CD4-positive, CD25-positive, alpha-beta regulatory T cell (primary cell): ENCODE measurements at regions not wholly inside any gene's neighbourhood (a gene's known extent, or its start where the extent isn't known, plus 50 kb on each side); places are given as distances from the start of the nearest gene placed in this dataset.
"Not testable (repeated sequence)": the region's sequence is repeated elsewhere in the genome, so short reads cannot be mapped to it uniquely, and the experiment has no call there.

ENCODE experiments used
- ATAC-seq, 2 donors: fragments of 150-1000 bp; cut with Tn5 transposase; one replicate each; pipeline ENCODE4 v1.10.0; 2021; ENCODE audit warnings: low read depth in 2 of 2, moderate number of reproducible peaks in 2 of 2, moderate library complexity in 1 of 2
- DNase-seq, 3 donors: peaks; one replicate each; pipeline versions ENCODE4 v3.0.0 to v3.0.0-alpha.2; 2012 to 2022; ENCODE audit warnings: mixed read lengths in 1 of 3
- H3K27ac ChIP-seq: one replicate; pipeline ENCODE4 v1.7.0; 2013; ENCODE audit warnings: mild to moderate bottlenecking, low read length; ENCODE audit not compliant: insufficient read depth, poor library complexity, severe bottlenecking
- H3K27me3 ChIP-seq: one replicate; pipeline ENCODE4 v1.7.0; 2013; ENCODE audit warnings: low read length; ENCODE audit not compliant: control insufficient read depth, insufficient read depth
- H3K36me3 ChIP-seq: one replicate; pipeline ENCODE4 v1.7.0; 2013; ENCODE audit warnings: mild to moderate bottlenecking, low read length, moderate library complexity; ENCODE audit not compliant: control insufficient read depth, insufficient read depth
- H3K4me1 ChIP-seq: 2 replicates; pipeline ENCODE4 v1.7.0; 2013; ENCODE audit warnings: mild to moderate bottlenecking, low read length; ENCODE audit not compliant: insufficient read depth, control insufficient read depth, poor library complexity, severe bottlenecking
- H3K4me3 ChIP-seq: one replicate; pipeline ENCODE4 v1.7.0; 2013; ENCODE audit warnings: low read depth, mild to moderate bottlenecking, low read length, moderate library complexity
- H3K9me3 ChIP-seq, 2 experiments: 1 replicate in 1 of 2; 2 replicates in 1 of 2; pipeline ENCODE4 v1.7.0; 2013; ENCODE audit warnings: low read length in 2 of 2, mild to moderate bottlenecking in 1 of 2, moderate library complexity in 1 of 2; ENCODE audit not compliant: control insufficient read depth in 2 of 2
- H3K27ac Mint-ChIP-seq, 3 donors: one replicate each; pipeline ENCODE4 v1.8.0; 2020 to 2022; ENCODE audit warnings: mild to moderate bottlenecking in 3 of 3, mixed read lengths in 3 of 3, moderate library complexity in 2 of 3
- H3K27me3 Mint-ChIP-seq: one replicate; pipeline ENCODE4 v1.8.0; 2022; ENCODE audit warnings: mild to moderate bottlenecking, mixed read lengths
- H3K36me3 Mint-ChIP-seq: one replicate; pipeline ENCODE4 v1.8.0; 2020; ENCODE audit warnings: mixed read lengths
- H3K4me1 Mint-ChIP-seq, 4 donors: one replicate each; pipeline ENCODE4 v1.8.0; 2020 to 2022; ENCODE audit warnings: mixed read lengths in 4 of 4, mild to moderate bottlenecking in 1 of 4
- H3K4me3 Mint-ChIP-seq, 4 donors: one replicate each; pipeline ENCODE4 v1.8.0; 2020 to 2022; ENCODE audit warnings: mild to moderate bottlenecking in 4 of 4, mixed read lengths in 4 of 4, moderate library complexity in 3 of 4
- H3K9me3 Mint-ChIP-seq, 7 donors: one replicate each; pipeline ENCODE4 v1.8.0; 2020 to 2022; ENCODE audit warnings: mixed read lengths in 7 of 7, mild to moderate bottlenecking in 3 of 7, moderate library complexity in 2 of 7

DNA sequence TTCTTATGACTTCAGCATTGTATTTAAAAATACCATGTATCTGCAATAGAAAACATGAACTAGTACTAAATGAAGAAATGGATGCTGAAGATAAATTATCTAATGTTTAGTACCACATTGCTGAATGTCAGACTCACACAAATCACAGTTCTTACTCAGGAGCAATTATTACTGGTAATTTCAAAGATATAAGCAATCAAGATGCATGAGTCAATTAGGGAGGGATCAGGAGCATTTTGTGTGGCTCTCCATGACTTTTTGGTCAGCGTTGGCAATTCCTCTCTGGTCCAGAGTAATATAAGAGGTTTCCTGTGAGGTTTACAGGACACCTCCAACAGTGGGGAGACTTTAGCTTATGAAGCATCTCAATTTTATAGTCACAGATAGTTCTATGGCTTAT lies 167.0 kb upstream of the PCDH7 start:
- Histone ChIP-seq H3K36me3 (no peaks in the 10 kb centered on the region), H3K27me3 (no peaks in the 10 kb centered on the region), H3K9me3 (peaks cover 0 to 3% of the 10 kb centered on the region in 2 experiments), H3K27ac (no peak overlapping the region), H3K4me3 (no peak overlapping the region), H3K4me1 (no peaks in the 10 kb centered on the region)
- H3K36me3 Mint-ChIP-seq: no peaks in the 10 kb centered on the region
- no peaks in the 10 kb centered on the region for H3K27me3 Mint-ChIP-seq
- no peak overlapping the region for H3K4me3 Mint-ChIP-seq
- ATAC-seq (no peak), DNase-seq (no peak)
- no peak overlapping the region for H3K27ac Mint-ChIP-seq
- H3K4me1 Mint-ChIP-seq: no peaks in the 10 kb centered on the region
- peaks cover 0 to 24% (median 6%) of the 10 kb centered on the region in 7 donors for H3K9me3 Mint-ChIP-seq

DNA sequence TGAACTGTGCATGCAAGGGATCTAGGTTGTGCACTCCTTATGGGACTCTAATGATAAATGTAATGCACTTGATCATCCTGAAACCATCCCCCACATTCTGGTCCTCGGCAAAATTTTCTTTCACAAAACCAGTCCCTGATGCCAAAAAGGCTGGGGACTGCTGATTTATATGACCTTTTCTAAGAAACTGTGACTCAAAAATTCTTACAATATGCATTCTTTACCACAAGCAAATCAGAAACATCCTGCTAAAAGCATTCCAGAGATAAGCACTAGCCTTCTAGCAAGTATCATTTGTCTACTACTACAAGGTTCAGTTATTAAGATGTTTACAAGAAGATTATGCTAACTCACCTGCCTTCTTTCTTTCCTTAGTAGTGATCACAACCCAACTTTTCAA lies 166.5 kb upstream of the PCDH7 start:
- no peaks in the 10 kb centered on the region for H3K36me3 Mint-ChIP-seq
- no peak overlapping the region for H3K4me3 Mint-ChIP-seq
- Histone ChIP-seq H3K27me3 (no peaks in the 10 kb centered on the region), H3K9me3 (peaks cover 0 to 3% of the 10 kb centered on the region in 2 experiments), H3K4me1 (no peaks in the 10 kb centered on the region), H3K36me3 (no peaks in the 10 kb centered on the region), H3K4me3 (no peak overlapping the region), H3K27ac (no peak overlapping the region)
- no peaks in the 10 kb centered on the region for H3K4me1 Mint-ChIP-seq
- ATAC-seq (no peak), DNase-seq (no peak)
- peaks cover 0 to 24% (median 6%) of the 10 kb centered on the region in 7 donors for H3K9me3 Mint-ChIP-seq
- H3K27ac Mint-ChIP-seq: no peak overlapping the region
- H3K27me3 Mint-ChIP-seq: no peaks in the 10 kb centered on the region

DNA sequence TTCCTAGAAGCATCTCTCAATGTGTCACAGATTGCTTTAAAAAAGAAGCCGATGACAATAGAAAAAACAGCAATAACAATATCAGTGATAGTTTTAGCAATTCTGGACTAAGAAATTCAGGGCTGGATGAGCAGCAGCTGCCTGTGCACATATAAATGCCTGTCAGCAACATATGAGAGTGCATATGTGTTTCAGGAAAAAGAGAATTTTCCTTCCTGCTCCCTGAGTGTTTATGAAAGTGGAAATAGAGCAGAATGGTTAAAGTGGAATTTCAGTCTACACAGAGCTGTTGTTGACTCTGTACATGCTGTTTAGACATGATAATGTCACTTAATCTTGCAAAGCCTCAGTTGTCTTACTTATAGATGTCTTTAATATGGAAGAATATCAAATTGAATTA lies 164.4 kb upstream of the PCDH7 start:
- Mint-ChIP-seq H3K36me3 (no peaks in the 10 kb centered on the region), H3K9me3 (peaks cover 3 to 34% (median 8%) of the 10 kb centered on the region in 7 donors), H3K27me3 (no peaks in the 10 kb centered on the region), H3K27ac (no peak overlapping the region), H3K4me1 (no peaks in the 10 kb centered on the region), H3K4me3 (no peak overlapping the region)
- Histone ChIP-seq H3K9me3 (peaks cover 4 to 5% of the 10 kb centered on the region in 2 experiments), H3K4me1 (no peaks in the 10 kb centered on the region), H3K36me3 (no peaks in the 10 kb centered on the region), H3K4me3 (no peak overlapping the region), H3K27me3 (no peaks in the 10 kb centered on the region), H3K27ac (no peak overlapping the region)
- DNase-seq: no peak
- no peak for ATAC-seq

DNA sequence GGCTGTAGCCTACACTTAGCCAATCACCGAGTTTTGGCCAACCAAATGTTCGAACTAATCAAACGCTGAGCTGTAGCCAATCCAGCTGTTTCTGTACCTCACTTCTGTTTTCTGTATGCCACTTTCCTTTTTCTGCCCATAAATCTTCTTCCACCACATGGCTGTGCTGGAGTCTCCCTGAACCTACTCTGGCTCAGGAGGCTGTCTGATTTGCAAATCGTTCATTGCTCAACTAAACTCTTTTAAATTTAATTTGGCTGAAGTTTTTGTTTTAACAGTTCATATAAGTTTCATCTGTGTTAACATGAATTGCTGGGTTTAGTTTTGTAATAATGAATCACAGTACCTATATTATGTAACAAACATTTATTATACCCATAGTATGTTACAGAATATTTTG lies 160.7 kb upstream of the PCDH7 start:
- Histone ChIP-seq H3K4me1 (no peaks in the 10 kb centered on the region), H3K36me3 (no peaks in the 10 kb centered on the region), H3K9me3 (peaks cover 4 to 5% of the 10 kb centered on the region in 2 experiments), H3K27me3 (no peaks in the 10 kb centered on the region), H3K27ac (no peak overlapping the region), H3K4me3 (no peak overlapping the region)
- no peaks in the 10 kb centered on the region for H3K36me3 Mint-ChIP-seq
- no peaks in the 10 kb centered on the region for H3K27me3 Mint-ChIP-seq
- no peak for DNase-seq
- no peak overlapping the region for H3K4me3 Mint-ChIP-seq
- H3K9me3 Mint-ChIP-seq: peaks cover 2 to 31% (median 13%) of the 10 kb centered on the region in 7 donors
- no peak overlapping the region for H3K27ac Mint-ChIP-seq
- H3K4me1 Mint-ChIP-seq: no peaks in the 10 kb centered on the region
- ATAC-seq: no peak

DNA sequence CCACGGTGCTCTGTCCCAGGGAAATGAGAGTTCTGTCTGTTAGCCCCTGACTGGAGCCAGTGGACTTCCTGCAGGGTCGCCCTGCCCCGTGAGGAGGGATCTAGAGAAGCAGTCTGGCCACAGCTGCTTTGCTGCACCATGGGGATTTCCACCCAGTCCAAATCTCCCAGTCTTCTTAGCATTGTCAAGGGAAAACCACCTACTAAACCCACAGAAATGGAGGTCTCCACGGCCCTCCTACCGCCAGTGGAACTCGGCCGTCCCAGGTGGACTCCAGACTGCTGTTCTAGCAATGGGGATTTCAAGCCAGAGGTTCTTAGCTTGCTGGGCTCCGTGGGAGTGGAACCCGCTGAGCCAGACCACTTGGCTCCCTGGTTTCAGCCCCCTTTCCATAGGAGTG lies 133.3 kb upstream of the PCDH7 start:
- H3K4me3 ChIP-seq: no peak overlapping the region
- Mint-ChIP-seq H3K4me3 (no peak overlapping the region), H3K9me3 (peaks cover 2 to 25% (median 8%) of the 10 kb centered on the region in 7 donors), H3K27me3 (no peaks in the 10 kb centered on the region), H3K27ac (no peak overlapping the region), H3K36me3 (no peaks in the 10 kb centered on the region), H3K4me1 (no peaks in the 10 kb centered on the region)
- ATAC-seq: no peak
- H3K27me3 ChIP-seq: no peaks in the 10 kb centered on the region
- peaks cover 0 to 12% of the 10 kb centered on the region in 2 experiments for H3K9me3 ChIP-seq
- no peak for DNase-seq
- H3K4me1 ChIP-seq: no peaks in the 10 kb centered on the region
- H3K27ac ChIP-seq: no peak overlapping the region
- no peaks in the 10 kb centered on the region for H3K36me3 ChIP-seq

DNA sequence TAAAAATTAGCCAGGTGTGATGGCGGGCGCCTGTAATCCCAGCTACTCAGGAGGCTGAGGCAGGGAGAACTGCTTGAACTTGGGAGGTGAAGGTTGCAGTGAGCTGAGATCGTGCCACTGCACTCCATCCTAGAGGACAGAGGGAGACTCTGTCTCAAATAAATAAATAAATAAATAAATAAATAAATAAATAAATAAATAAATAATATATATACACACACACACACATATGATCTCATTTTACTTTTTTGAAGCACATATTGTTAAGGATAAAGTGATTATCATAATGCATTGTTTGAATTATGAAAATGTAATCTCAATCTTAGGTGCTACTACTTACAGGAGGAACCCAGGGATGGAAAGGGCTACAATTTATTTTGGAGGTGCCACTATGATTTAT lies 130.5 kb upstream of the PCDH7 start:
- not testable (repeated sequence) for H3K27ac Mint-ChIP-seq, H3K4me1 Mint-ChIP-seq, H3K36me3 Mint-ChIP-seq, H3K27me3 Mint-ChIP-seq, H3K27me3 ChIP-seq, H3K36me3 ChIP-seq, H3K4me1 ChIP-seq, DNase-seq, H3K4me3 Mint-ChIP-seq, ATAC-seq, H3K4me3 ChIP-seq, H3K27ac ChIP-seq
- peaks cover 2 to 22% (median 8%) of the 10 kb centered on the region in 7 donors for H3K9me3 Mint-ChIP-seq
- H3K9me3 ChIP-seq: peaks cover 0 to 12% of the 10 kb centered on the region in 2 experiments

DNA sequence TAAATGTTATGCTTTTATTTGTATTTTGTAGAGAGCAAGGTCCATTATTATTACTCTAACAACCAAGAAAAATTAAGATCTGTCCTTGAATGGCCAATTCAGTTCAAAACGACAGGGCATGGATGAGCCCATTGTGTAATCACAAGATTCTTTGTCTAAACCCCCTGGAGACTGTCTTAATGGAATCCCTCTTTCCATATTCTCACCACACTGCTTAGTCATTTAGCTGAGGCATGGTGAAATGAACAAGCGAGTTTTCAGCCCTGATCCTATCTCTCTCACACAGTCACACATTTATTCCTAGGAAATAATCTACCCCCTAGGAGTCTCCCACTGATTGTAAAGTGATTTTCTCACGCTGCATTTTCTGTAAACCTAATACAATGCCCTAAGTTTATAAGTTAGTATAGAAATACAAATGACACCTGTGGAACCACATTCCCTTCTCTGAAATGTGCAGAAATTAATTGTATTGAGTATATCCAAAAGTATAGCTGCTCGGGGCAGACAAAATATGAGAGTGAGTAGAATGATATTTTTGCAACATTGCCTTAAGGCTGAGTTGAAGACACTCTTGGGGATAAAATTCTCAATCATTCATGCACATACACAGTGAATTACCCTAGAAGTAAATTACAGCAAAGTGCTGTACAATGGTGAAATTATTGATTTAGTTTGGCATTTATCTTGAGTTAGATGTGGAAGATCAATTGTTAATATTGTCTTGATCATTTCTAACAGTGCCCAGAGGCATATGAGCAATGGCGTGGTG lies 119.7 kb upstream of the PCDH7 start:
- no peaks in the 10 kb centered on the region for H3K36me3 Mint-ChIP-seq
- no peaks in the 10 kb centered on the region for H3K36me3 ChIP-seq
- H3K4me3 ChIP-seq: no peak overlapping the region
- no peaks in the 10 kb centered on the region for H3K27me3 ChIP-seq
- no peak overlapping the region for H3K27ac ChIP-seq
- no peaks in the 10 kb centered on the region for H3K4me1 ChIP-seq
- no peak overlapping the region for H3K27ac Mint-ChIP-seq
- H3K27me3 Mint-ChIP-seq: no peaks in the 10 kb centered on the region
- no peak overlapping the region for H3K4me3 Mint-ChIP-seq
- H3K4me1 Mint-ChIP-seq: no peaks in the 10 kb centered on the region
- DNase-seq (no peak), ATAC-seq (no peak)
- H3K9me3 Mint-ChIP-seq: peaks cover 0 to 16% (median 4%) of the 10 kb centered on the region in 7 donors
- peaks cover 0 to 5% of the 10 kb centered on the region in 2 experiments for H3K9me3 ChIP-seq
